ENCODE measurements at regions not wholly inside any gene's neighbourhood (a gene's known extent, or its start where the extent isn't known, plus 50 kb on each side); places are given as distances from the start of the nearest gene placed in this dataset.

DNA sequence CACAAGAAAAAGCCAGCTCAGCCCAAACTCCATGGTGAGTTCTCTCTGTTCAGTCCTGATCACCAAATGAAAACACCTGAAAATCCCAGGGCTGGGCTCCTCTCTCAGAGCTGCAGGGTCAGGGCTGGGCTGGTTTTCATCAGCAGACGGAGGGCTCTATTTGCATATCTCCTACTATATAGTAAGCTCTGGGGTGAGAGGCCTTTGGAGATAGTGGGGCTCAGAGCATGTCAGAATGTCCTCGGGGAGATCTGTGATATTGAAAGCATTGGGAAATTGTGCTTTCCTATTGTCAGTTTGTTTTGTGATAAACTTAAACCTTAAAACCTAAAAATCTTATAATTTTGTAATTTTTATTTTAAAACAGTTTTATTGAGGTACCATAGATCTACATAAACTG is 742.6 kb downstream of the TMEM121 start:
- TF ChIP-seq, protein P1, sequence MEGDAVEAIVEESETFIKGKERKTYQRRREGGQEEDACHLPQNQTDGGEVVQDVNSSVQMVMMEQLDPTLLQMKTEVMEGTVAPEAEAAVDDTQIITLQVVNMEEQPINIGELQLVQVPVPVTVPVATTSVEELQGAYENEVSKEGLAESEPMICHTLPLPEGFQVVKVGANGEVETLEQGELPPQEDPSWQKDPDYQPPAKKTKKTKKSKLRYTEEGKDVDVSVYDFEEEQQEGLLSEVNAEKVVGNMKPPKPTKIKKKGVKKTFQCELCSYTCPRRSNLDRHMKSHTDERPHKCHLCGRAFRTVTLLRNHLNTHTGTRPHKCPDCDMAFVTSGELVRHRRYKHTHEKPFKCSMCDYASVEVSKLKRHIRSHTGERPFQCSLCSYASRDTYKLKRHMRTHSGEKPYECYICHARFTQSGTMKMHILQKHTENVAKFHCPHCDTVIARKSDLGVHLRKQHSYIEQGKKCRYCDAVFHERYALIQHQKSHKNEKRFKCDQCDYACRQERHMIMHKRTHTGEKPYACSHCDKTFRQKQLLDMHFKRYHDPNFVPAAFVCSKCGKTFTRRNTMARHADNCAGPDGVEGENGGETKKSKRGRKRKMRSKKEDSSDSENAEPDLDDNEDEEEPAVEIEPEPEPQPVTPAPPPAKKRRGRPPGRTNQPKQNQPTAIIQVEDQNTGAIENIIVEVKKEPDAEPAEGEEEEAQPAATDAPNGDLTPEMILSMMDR (IDR thresholded peaks at IDR 0.05) = no peak
- TF ChIP-seq POLR2A (IDR thresholded peaks at IDR 0.05) = no peak
